ENCODE measurements at regions not wholly inside any gene's neighbourhood (a gene's known extent, or its start where the extent isn't known, plus 50 kb on each side); places are given as distances from the start of the nearest gene placed in this dataset.
A peak's percentile ranks its signal among the peaks of the same experiment; 100 is the strongest.

DNA sequence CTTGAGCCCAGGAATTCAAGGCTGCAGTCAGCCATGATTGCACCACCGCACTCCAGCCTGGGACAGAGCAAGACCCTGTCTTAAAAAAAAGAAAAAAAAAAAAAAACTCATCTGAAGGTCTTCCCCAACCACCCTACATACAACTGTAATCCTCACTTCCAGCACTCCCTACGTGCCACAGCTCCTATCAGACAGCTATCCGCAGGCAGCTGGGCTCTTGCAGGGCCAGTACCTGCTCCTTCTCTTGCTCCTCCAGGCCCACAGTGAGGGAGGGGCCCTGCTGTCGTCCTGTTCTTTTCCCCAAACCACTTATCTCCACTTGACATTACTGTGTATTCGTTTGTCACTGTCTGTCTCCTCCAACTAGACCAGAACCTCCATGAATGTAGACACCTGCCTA is 156.1 kb upstream of the NECTIN1 start:
- DNase-seq (ENCODE audit: low spot score): no peak

DNA sequence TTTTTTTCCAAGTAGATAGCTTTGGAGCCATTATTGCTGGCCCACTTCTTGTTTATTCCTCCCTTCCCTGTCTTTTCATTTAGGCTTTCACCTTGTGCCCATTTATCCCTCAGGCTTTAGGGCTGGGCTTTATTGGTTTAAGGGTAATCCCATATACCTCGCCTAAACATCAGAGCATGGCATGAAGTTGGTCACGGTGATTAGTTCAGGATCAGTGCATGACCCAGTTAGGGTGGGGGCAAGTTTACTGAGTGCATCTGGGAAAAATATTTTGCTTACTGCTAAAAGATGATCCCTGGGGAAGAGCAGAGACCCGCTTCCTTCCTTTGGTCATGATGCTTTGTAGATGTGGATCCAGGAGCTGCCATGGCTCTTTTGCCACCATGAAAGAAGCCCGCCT is 153.3 kb upstream of the NECTIN1 start:
- no peak for DNase-seq (ENCODE audit: low spot score)

GRCh38 chr11:119880873-119881272 is 151.9 kb upstream of the NECTIN1 start:
- no peak for DNase-seq (ENCODE audit: low spot score)

GRCh38 chr11:119880143-119880542 is 151.1 kb upstream of the NECTIN1 start:
- no peak for DNase-seq (ENCODE audit: low spot score)

- DNase-seq (ENCODE audit: low spot score): no peak
Measured at GRCh38 chr11:119878990-119879389, 150.0 kb upstream of the NECTIN1 start.

DNA sequence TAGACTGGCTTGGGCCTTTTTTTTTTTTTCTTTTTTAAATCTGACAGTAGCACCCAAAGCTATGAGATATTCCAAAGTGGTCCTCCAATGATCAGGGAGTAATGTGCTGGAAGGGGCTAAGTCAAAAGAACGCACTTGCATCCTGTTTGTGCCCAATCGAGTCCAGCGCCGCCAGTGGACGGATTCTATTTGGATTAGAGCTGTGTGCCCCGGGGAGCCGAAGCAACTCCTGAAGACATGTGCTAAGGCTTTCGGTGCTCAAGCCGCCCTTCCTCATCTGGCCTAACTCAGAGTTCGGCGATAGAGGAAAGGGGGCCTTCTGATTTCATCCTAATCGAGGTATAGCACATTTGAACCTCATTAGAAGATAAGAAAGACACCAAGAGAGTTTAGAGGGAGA is 147.8 kb upstream of the NECTIN1 start:
- DNase-seq (ENCODE audit: low spot score): no peak

DNA sequence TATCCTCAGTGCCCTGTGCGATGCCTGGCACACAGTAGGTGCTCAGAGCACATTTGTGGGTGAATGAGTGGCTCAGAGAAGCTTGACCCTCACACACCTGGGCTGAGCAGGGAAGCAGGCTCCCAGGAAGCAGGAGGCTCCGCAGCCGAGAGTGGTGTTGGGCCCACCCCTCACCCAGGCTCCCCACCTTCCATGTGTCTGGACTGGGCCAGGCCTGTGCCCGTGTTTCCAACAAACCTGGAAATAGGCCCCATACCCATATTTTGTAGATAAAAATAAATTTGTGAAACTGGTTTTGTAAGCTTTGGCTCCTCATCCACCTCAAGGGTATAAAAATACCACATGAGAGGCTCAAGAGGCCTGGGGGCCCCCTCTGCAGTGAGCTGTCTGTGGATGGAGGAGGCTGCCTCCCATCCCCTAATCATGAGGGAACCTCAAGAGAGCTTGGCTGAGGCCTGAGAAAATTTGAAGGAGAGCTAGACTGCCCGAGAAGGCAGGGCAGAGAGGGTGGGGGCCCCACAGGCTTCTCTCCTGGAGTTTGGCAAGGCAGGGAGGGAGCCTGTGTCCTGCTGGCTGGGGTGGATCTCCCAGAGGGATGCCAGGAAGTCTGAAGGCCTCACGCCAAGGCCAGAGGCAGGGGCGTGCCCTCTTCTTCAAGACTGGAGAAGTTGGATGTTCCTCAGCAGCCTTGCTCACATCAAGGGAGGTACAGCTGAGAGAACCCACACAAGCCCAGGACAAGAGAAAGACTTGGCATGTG is 147.0 kb upstream of the NECTIN1 start:
- no peak for DNase-seq (ENCODE audit: low spot score)

DNA sequence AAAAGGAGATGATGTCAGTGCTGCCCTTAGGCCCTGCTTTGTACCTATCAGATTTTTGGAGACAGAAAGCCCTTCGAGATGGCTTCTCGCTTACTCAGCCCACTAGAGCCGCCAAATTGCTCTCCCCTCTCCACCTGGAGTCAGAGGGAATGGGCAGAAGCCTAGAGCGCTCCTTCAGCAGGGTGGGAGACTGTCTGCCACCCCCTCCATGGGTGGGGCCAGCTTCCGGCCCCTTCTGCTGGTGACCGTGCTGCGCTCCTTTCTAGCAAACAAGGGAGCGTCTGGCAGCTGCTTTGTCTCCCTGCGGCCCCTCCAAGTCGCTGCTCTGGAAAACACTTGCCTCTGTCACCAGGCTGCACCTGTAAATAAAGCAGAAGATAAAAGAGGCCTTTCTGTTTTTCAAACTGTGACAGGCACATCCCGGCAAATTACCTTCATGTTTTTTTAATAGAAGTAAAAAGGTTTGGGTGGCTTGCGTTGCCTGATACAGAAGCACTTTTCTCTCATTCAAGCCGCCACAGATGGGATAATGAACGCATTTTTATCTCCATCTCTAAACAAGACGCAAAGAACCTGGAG is 145.7 kb upstream of the NECTIN1 start:
- no peak for DNase-seq (ENCODE audit: low spot score)

- no peak for DNase-seq (ENCODE audit: low spot score)
Measured at GRCh38 chr11:119873761-119874421, 144.9 kb upstream of the NECTIN1 start.

- DNase-seq (ENCODE audit: low spot score): no peak
Measured at GRCh38 chr11:119872611-119873310, 143.8 kb upstream of the NECTIN1 start.

- DNase-seq (ENCODE audit: low spot score): no peak
Measured at GRCh38 chr11:119865661-119866156, 136.7 kb upstream of the NECTIN1 start.

DNA sequence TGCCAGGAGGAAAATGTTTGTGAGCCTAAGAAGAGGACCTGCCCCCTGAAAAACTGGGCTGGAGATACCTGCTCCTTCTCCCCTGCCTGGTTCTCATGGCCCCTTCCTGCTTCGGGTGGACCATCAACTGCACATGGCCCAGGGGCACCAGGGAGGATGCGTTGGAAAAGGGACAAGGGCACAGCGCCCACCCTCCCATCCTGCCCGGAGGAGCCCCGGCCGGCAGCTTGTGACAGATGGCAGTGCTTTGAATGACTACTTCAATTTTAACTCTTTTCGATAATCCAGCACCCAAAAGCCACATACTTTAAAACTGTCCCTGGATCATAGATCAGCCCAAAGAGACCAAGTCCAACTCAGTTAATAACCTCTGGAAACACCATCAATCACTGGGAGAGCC is 135.8 kb upstream of the NECTIN1 start:
- DNase-seq (ENCODE audit: low spot score): no peak

DNA sequence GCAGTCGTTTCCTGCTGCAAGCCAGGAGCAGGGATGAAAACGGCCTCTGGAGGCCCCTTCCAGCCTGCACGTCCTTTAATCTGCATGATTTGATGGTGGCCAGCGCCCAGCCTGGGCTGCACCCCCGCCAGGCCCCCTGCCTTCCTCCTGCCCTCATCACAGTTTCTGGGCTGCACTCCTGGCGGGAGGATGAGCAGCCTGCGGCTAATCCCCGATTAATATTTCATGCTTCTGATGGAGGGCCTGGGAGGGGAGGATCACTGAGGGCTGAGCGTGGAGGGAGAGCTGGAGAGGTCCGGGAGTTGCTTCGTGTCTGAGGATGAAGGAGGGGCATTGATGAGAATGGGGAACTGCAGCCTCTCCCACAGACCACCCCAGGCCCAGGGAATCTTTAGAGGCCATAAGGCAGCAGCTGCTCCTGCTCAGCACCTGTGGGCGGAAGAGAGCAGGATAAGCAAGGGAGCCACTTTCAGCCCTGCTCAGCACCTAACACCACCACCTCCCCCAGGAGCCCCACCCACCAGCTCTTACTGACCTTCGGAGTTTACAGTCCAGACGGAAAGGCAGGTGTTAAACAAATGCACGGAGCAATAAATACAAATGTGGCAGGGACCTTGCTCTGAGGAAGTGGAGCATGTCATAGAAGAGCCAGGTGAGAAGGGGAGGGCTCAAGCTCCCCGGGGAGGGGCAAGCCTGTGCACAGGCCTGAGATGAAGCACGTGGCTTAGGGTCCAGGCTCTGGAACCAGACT is 135.0 kb upstream of the NECTIN1 start:
- DNase-seq (ENCODE audit: low spot score): peak; percentile 28

- no peak for DNase-seq (ENCODE audit: low spot score)
Measured at GRCh38 chr11:119863236-119863635, 134.2 kb upstream of the NECTIN1 start.

DNA sequence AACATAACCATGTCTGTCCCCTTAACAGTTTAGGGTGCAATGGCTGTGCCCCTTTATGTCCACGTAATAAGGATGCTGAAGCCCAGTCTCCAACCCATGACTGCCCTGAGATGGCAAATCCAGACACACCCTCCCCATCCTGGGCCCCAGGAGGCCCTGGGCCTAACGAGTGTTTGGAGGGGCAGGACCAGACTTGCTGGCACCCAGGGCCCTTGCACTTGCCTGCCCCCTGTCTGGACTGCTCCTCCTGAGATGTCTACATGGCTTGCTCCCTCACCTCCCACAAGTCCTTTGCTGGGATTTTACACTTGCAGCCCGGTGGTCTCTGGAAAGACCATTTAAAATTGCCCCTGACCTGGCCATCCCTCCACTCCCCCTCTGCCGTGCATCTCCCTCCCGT is 132.2 kb upstream of the NECTIN1 start:
- no peak for DNase-seq (ENCODE audit: low spot score)

GRCh38 chr11:119860561-119861094 is 131.6 kb upstream of the NECTIN1 start:
- no peak for DNase-seq (ENCODE audit: low spot score)

- DNase-seq (ENCODE audit: low spot score): no peak
Measured at GRCh38 chr11:119859684-119860083, 130.7 kb upstream of the NECTIN1 start.

DNA sequence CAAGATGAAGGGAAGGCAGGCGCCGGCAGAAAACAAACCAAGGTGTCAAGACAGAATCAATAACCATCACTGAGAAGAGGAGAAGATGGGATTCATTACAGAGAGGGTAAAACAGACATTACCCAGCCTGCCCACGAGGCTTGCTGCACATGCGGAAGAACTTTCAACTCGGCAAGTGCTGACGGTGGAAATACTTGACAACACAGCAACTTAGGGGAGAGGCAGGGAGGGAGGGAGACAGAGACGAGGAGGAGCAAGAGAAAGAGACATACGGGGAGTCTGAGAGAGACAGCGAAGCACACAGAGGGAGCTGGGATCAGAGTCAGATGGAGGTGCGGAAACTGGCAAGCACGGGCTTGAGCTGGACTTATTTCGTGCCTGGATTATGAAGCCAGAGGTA is 129.3 kb upstream of the NECTIN1 start:
- DNase-seq (ENCODE audit: low spot score): no peak

DNA sequence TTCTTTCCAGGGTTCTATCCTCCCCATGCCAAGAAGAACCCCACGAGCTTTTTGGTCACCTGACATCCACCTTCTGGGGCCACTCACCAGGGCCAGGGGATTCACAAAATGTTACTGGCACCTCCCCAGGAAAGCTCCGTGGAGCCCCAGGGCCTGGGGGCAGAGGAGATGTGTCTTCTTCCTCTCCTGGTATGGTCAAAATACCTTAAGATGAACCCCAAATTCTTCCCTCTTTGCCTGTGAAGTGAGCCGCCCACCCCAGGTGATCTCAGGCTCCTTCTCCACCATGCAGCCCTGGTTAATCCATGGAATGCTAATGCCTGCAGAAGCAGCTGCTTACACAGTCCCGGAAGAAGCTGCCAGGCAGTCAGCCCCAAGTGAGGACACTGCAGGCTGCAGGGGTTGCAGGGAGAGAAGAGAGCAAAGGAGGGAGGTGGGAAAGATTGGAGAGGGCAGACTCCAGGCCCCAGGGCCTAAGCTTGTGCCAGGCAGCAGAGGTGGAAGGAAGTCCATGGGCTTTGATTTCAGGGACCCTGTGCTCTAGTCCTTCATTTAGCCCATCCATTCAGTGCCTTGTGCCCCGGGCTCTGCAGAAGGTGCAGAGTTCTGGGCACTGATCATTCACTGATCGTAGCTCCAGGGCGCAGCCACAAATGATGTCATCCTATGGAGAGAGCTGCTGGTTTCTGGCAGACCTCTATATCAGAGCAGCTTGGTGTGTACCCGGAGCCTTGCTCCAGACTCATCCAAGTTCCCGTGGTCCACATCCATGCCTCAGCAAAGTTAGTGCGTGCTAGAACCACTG is 127.9 kb upstream of the NECTIN1 start:
- no peak for DNase-seq (ENCODE audit: low spot score)

DNA sequence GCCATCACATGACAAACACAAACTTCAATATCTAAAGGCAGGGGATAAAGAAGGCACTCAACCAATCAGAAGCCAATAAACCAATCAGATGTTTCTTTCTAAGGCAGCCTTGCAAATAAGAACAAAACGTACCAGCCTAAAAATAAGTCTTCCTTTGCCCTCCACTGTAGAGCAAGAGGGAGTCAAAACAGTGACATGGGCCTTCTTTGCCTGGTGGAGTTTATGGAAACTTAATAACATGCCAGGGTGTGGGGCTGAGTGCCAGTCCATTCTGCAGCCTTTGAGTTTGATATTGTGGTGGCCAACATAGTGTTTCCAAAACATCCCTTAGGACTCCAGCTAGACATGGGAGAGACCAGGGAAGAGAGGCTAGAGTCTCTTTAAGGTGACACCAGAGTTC is 126.1 kb upstream of the NECTIN1 start:
- DNase-seq (ENCODE audit: low spot score): no peak

- DNase-seq (ENCODE audit: low spot score): no peak
Measured at GRCh38 chr11:119854521-119854920, 125.5 kb upstream of the NECTIN1 start.
